Right hindlimb (tissue), 1 donor: ENCODE measurements at regions not wholly inside any gene's neighbourhood (a gene's known extent, or its start where the extent isn't known, plus 50 kb on each side); places are given as distances from the start of the nearest gene placed in this dataset.
A peak's percentile ranks its signal among the peaks of the same experiment; 100 is the strongest.

Source experiments
- DNase-seq: peaks from one replicate; pipeline ENCODE4 v3.0.0-alpha.2; 2018

DNA sequence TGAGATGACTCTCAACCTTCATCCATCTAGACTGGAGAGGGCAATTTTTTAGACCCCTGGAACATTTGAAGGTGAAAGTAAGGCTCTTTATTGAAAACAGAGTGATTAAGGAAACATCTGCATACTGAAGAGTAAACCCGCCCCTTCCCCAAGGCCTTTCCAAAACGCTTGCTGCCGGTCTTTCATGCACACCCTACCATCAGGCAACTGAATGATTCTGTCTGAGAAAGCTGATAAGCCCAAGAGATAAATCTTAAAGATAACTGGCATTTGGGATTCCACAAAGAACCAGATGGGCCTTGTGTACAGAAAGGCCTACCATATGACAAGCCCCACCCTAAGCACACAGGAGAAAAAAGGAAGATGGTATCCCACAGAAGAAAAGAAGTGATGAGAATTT lies 54.4 kb upstream of the PIK3R1 start:
- no peak for DNase-seq

- DNase-seq: no peak
These were observed 56.2 kb upstream of the PIK3R1 start for GRCh38 chr5:68159224-68159951.

DNA sequence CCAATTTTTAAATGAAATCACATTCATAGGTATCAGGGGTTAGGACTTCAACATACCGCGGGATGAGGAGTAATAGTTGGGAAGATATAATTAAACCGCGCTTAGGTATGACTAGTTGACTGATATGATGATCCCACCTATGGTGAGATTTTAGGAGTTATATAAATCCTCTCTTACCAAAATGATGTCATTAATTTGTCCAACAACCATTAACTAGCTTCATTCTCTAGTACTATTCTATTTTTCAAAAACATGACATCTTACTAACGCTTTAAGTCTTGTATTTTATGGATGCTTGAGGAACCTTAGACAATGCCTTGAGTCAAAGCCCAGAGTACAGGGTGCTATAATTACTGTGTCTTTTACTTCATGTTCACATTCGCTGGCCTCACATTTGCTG lies 59.6 kb upstream of the PIK3R1 start:
- DNase-seq: no peak

- DNase-seq: no peak
These were observed 61.3 kb upstream of the PIK3R1 start for GRCh38 chr5:68154119-68154857.

DNA sequence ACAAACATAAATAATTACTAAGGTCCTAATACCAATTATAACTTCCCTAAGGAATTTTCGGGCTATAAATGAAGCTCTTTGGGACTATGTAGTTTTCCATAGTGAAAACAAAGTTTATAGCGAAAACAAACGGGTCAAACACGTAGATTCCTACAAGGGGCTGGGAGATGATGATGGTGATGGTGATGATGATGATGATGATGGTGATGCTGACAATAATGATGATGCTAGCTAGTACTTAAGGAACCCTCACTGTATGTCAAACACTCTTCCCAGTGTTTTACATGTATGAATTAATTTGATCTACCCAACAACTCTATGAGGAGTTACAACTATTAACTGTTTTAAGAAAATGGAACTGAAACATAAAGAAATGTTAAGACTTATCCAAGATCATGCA lies 63.7 kb upstream of the PIK3R1 start:
- DNase-seq: no peak

- no peak for DNase-seq
These were observed 66.4 kb upstream of the PIK3R1 start for GRCh38 chr5:68149189-68149588.

DNA sequence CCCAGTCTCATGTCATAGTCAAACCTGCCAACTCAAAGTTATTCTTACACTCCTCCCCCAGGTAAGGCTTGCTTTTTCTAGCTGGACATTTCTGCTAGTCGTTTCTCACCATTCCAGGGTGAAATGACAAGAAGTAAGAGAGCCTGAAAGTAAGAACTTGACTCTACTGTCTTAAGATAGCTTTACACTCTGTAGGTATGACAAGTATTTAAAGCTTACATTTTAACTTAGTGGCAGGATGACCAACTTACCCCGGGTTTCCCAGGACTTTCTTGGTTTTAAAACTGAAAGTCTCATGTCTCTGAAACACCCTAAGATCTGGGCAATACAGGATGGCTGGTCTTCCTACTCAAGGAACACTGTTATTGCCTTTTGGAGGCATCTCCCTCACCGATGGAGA lies 67.5 kb upstream of the PIK3R1 start:
- DNase-seq: no peak

- no peak for DNase-seq
These were observed 67.9 kb upstream of the PIK3R1 start for GRCh38 chr5:68147659-68148058.

DNA sequence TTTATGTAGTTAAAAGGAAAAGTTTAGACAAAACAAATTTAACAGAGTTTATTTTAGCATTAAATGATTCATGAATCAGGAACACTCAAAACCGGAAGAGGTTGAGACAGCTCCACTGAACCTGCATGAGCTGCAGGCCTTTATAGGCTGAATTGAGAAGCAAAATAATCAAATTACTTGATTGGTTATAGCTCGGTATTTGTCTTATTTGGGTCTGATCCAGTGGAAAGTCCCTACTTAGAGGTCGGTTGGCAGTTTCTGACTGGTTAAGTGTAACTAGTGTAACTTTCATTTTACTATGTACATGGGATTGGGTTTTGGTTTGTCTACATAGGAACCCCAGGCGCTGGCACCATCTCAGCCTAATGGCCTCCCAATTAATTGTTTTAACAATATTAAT lies 74.1 kb upstream of the PIK3R1 start:
- DNase-seq: no peak

GRCh38 chr5:68140763-68141162 lies 74.8 kb upstream of the PIK3R1 start:
- DNase-seq: no peak

DNA sequence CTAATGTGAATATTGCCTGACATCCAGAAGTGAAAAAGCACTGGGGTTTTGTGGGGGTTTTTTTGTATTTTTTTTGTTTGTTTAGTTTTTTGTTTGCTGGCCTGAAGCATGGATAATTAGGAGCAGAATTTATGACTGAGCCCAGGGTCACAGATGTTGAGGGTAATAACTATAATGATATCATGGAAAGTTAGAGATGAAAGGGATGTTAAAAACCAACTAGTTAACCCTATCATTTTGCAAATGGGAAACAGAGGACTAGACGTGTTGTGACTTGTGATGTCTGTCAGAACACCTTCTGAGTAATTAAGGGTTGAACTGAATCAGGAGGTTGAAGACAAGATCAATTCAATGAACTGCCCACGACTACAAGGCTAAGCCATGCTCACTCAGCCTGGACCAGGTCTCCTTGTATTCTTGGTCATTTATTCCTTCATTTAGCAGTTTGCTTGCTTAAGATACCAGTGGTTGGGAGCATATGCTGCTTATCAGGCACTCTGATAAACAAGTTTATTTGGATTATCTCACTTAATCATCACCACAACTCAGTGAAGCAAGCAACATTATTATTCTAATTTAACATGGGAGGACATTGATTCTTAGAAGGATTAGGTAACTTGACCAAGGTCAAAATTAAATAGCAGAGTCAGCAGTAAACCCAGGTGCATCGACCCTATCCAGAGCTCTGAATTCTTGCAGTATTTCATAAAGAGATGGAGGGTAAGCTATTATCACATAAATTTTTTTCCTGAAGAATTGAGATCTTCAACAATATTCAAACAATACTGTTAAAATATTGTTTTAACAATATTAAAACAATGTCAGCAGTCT lies 75.7 kb upstream of the PIK3R1 start:
- DNase-seq: no peak

- peak; percentile 22 for DNase-seq
These were observed 77.9 kb upstream of the PIK3R1 start for GRCh38 chr5:68137511-68138140.

GRCh38 chr5:68134669-68135313 lies 80.8 kb upstream of the PIK3R1 start:
- DNase-seq: no peak

- no peak for DNase-seq
These were observed 81.4 kb upstream of the PIK3R1 start for GRCh38 chr5:68134033-68134668.

GRCh38 chr5:68130253-68130652 lies 85.3 kb upstream of the PIK3R1 start:
- DNase-seq: no peak

DNA sequence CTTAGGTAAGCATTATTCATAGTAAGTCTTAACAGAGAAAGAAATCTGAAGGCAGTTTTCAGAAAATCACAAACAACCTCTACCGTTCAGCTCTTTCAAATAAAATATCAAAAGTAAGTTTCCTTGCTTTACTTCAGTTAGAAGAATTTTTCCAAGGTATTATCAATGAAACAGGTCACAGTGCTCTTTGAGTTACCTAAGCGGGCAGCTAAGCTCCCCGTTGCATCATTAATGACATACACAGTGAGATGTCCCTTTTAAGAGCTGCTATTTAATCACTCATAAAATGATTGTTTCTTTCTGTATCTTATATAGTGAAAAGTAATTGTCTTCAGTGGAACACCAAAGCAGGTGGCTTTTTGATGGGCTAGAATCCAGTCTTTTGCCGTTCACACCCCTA lies 86.2 kb upstream of the PIK3R1 start:
- DNase-seq: no peak

DNA sequence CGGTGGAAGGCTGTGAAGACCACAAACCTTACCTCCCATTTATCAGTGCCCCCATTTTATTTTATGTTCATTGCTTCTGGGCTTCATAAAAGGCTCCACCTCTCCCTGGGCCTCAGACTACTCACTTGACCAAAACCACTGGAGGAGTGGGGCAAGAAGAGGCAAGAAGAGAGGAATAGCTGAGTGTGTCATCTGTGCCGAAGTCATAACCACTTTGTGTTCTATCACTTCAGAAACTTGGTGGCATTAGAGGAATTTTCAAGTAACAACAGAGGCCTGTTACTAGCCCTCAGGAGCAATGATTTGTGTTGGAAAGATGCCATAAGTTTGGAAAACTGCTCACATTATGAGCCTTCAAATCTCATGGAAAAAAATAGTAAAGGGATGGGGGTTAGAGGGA lies 88.7 kb upstream of the PIK3R1 start:
- DNase-seq: no peak

- DNase-seq: no peak
These were observed 92.9 kb upstream of the PIK3R1 start for GRCh38 chr5:68122439-68123328.

GRCh38 chr5:68116868-68117411 lies 98.6 kb upstream of the PIK3R1 start:
- DNase-seq: no peak

- no peak for DNase-seq
These were observed 99.1 kb upstream of the PIK3R1 start for GRCh38 chr5:68116408-68116807.

DNA sequence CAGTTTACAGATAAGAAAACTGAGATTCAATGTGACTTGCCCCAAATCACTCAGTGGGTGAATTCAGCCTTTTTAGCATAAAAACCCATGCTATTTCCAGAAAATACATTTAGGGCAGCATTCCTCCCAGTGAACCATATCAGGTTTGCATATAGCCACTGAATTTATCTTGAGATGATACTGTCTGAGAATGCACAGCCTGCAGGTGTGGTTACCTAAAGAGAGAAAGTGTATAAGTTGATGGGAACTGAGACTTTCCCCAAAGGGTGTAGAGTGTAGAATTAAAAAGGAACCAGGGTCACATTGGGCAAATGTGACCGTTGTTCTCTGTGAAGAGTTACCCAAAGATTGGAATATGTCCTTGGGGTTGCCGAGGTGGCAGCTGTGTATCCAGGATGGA lies 100.0 kb upstream of the PIK3R1 start:
- no peak for DNase-seq
